Neutrophil (primary cell): ENCODE measurements at regions not wholly inside any gene's neighbourhood (a gene's known extent, or its start where the extent isn't known, plus 50 kb on each side); places are given as distances from the start of the nearest gene placed in this dataset.

Experiments
- H3K27ac ChIP-seq: fragments of 200-600 bp; sonication (generic); 2 replicates; pipeline ENCODE4 v1.5.1; 2016; ENCODE audit warnings: mild to moderate bottlenecking, moderate library complexity
- H3K27me3 ChIP-seq: fragments of 200-600 bp; sonication (generic); 2 replicates; pipeline ENCODE4 v1.6.0; 2016; ENCODE audit warnings: mild to moderate bottlenecking
- H3K36me3 ChIP-seq: fragments of 200-600 bp; sonication (generic); 2 replicates; pipeline ENCODE4 v1.5.1; 2017
- H3K4me1 ChIP-seq, 2 experiments: fragments of 200-600 bp in 1 of 2; sonication (generic) in 1 of 2; 1 replicate in 1 of 2; 2 replicates in 1 of 2; pipeline versions ENCODE4 v1.5.1 to v1.6.1; 2013 to 2016; ENCODE audit warnings: low read depth in 1 of 2, low read length in 1 of 2, mild to moderate bottlenecking in 1 of 2, moderate library complexity in 1 of 2; ENCODE audit not compliant: control insufficient read depth in 1 of 2, insufficient read depth in 1 of 2
- H3K4me3 ChIP-seq, 2 experiments: fragments of 200-600 bp in 1 of 2; sonication (generic) in 1 of 2; 1 replicate in 1 of 2; 2 replicates in 1 of 2; pipeline ENCODE4 v1.5.1; 2013 to 2016; ENCODE audit warnings: low read depth in 1 of 2, low read length in 1 of 2, mild to moderate bottlenecking in 1 of 2, moderate library complexity in 1 of 2
- H3K9me3 ChIP-seq: fragments of 200-600 bp; sonication (generic); 2 replicates; pipeline ENCODE4 v1.5.1; 2016
- CTCF ChIP-seq: fragments of 200-600 bp; sonication (generic); IDR thresholded peaks from 2 replicates; pipeline ENCODE4 v1.5.1; 2016; ENCODE audit warnings: antibody characterized with exemption

DNA sequence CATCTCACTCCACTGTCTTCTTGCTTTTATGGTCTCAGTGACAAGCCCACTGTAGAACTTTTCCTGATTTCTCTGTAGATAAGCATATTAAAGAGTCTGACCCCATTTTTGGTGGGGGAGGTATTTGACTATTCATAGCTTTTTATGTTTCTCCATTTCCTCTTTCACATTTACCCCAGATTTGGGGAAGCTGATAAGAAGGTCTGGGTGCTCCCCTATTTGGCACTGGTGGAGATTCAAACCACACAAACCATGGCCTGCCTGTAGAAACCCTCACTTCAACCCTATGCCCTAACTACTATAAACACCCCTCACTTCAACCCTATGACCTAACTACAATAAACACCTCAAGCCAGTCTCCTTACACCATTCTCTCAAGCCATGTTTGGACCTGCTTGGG, 196.2 kb upstream of the SYNDIG1 start:
- Histone ChIP-seq H3K4me1 (no peaks in the 10 kb centered on the region), H3K27me3 (no peaks in the 10 kb centered on the region), H3K9me3 (no peaks in the 10 kb centered on the region), H3K4me3 (no peak overlapping the region), H3K27ac (no peak overlapping the region), H3K36me3 (no peaks in the 10 kb centered on the region)
- TF ChIP-seq CTCF, result no peak

GRCh38 chr20:24261351-24261750, 208.1 kb upstream of the SYNDIG1 start:
- Histone ChIP-seq H3K4me1 (no peaks in the 10 kb centered on the region), H3K9me3 (no peaks in the 10 kb centered on the region)
- TF ChIP-seq CTCF, result no peak

GRCh38 chr20:24257171-24257570, 212.3 kb upstream of the SYNDIG1 start:
- Histone ChIP-seq H3K4me3 (no peak overlapping the region), H3K36me3 (no peaks in the 10 kb centered on the region), H3K4me1 (no peaks in the 10 kb centered on the region), H3K27ac (no peak overlapping the region), H3K27me3 (no peaks in the 10 kb centered on the region), H3K9me3 (no peaks in the 10 kb centered on the region)
- no peak for TF ChIP-seq CTCF

More at GRCh38 chr20:24261351-24261750, 208.1 kb upstream of the SYNDIG1 start:
- no peak overlapping the region for H3K27ac ChIP-seq
- no peaks in the 10 kb centered on the region for H3K36me3 ChIP-seq
- no peaks in the 10 kb centered on the region for H3K27me3 ChIP-seq
- H3K4me3 ChIP-seq, result no peak overlapping the region

DNA sequence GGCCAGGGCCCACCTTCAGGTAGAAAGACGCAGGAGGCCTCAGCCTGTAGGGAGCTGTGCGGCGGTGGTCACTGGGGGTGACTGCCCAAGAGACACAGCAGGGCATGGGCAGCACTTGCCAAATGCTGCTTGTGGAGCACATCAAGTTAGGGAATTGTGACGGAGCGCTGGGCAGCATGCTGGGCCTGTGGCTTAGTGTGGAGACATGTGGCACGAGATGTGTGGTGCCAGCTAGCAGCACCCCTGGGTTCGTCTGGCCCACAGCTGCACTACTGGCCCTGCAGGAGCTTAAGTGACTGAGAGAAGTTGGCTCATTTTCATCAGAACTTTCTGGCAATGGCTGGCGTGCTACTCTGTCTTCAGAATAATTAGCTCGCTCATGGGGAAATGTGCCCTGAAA, 213.1 kb upstream of the SYNDIG1 start:
- no peaks in the 10 kb centered on the region for H3K4me1 ChIP-seq
- H3K27me3 ChIP-seq, result no peaks in the 10 kb centered on the region
- H3K9me3 ChIP-seq, result no peaks in the 10 kb centered on the region
- no peaks in the 10 kb centered on the region for H3K36me3 ChIP-seq
- H3K27ac ChIP-seq, result no peak overlapping the region
- H3K4me3 ChIP-seq, result no peak overlapping the region
- TF ChIP-seq CTCF, result no peak

DNA sequence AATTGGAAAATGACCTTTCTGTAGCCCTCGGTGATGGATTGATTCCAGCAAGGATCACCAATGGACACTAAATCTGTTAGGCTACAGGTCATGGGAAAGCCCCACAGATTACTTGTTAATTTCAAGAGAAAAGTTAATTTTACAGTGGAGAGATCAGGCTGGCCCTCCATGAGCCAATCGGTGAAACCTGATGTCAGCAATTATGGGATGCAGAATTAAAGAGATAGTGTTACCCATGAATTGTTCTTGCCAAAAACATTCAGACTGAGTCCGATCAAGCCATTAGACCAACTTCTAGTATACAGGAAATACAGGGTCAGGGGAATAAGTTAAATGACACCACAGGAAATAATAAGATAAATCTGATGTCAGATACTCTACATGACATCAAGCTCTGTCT, 214.9 kb upstream of the SYNDIG1 start:
- H3K27me3 ChIP-seq, result no peaks in the 10 kb centered on the region
- no peak for TF ChIP-seq CTCF

DNA sequence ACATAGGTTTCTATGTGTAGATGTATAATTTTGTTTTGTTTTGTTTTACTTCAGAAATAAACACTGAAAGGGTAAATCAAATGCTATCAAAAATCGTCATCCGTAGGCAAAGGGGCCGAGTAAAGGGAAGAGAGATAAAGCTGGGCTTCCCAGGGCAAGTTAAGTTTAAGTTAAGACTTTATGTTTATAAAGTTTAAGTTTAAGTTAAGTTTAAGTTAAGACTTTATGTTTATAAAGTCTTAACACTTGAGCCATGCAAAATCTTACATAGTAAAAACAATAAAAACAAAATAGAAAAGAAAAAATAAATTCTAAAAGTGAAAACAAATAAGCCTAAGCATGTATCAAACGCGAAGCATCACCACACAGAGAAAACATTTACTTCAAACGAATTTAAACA, 216.1 kb upstream of the SYNDIG1 start:
- Histone ChIP-seq H3K27ac (no peak overlapping the region), H3K36me3 (no peaks in the 10 kb centered on the region), H3K27me3 (no peaks in the 10 kb centered on the region), H3K4me3 (no peak overlapping the region), H3K9me3 (no peaks in the 10 kb centered on the region), H3K4me1 (no peaks in the 10 kb centered on the region)
- no peak for TF ChIP-seq CTCF

More for the DNA sequence above, 214.9 kb upstream of the SYNDIG1 start:
- no peaks in the 10 kb centered on the region for H3K9me3 ChIP-seq
- H3K4me1 ChIP-seq, result no peaks in the 10 kb centered on the region
- no peak overlapping the region for H3K4me3 ChIP-seq
- H3K27ac ChIP-seq, result no peak overlapping the region
- H3K36me3 ChIP-seq, result no peaks in the 10 kb centered on the region
